Fibroblast of pulmonary artery (primary cell): ENCODE measurements at regions not wholly inside any gene's neighbourhood (a gene's known extent, or its start where the extent isn't known, plus 50 kb on each side); places are given as distances from the start of the nearest gene placed in this dataset.

Experiments
- DNase-seq: peaks from one replicate; pipeline ENCODE4 v3.0.0-alpha.2; 2010; ENCODE audit warnings: low read depth
- H3K4me3 ChIP-seq: replicated peaks from 2 replicates; pipeline ENCODE4 v1.5.1; 2011; ENCODE audit warnings: low read depth, mild to moderate bottlenecking, control low read depth, low read length, moderate library complexity
- CTCF ChIP-seq: IDR thresholded peaks from 2 replicates; pipeline ENCODE4 v1.5.1; 2011; ENCODE audit warnings: mild to moderate bottlenecking, control low read depth, low read length, inconsistent platforms; ENCODE audit errors: missing control alignments

DNA sequence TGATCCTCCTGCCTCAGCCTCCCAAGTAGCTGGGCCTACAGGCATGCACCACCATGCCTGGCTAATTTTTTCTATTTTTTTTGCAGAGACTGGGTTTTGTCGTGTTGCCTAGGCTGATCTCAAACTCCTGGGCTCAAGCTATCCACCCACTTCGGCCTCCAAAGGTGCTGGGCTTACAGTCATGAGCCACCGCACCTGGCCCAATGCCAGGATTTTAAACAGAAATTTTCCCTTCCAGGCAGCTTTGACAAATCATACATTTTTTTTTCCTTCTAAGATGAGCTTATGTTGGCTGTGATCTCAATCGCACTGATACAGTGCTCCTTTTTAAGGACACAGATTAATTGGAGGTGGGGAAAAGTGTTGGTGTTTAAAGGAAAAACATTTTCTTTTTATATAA, 73.2 kb upstream of the CD2AP start:
- no peak for TF ChIP-seq CTCF
- DNase-seq = no peak
- no peak overlapping the region for H3K4me3 ChIP-seq

DNA sequence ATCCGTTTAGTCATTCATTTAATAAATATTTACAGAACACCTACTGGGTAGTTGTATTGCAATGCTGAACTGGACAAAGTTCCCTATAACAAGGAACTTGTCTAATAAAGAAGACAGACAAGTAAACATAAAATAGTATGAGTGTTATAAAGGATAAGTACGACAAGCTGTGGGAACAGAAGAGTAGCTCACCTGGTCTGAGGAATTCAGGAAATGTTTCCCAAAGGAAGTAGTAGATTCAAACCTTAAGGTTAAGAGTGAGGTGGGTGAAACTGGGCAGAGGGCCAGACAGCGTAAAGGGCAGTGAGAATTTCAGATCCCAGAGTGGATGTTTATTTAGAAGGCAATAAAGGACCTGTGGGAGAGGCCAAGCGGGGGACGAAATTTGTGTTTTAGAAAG, 72.3 kb upstream of the CD2AP start:
- TF ChIP-seq CTCF = no peak
- no peak overlapping the region for H3K4me3 ChIP-seq
- no peak for DNase-seq

DNA sequence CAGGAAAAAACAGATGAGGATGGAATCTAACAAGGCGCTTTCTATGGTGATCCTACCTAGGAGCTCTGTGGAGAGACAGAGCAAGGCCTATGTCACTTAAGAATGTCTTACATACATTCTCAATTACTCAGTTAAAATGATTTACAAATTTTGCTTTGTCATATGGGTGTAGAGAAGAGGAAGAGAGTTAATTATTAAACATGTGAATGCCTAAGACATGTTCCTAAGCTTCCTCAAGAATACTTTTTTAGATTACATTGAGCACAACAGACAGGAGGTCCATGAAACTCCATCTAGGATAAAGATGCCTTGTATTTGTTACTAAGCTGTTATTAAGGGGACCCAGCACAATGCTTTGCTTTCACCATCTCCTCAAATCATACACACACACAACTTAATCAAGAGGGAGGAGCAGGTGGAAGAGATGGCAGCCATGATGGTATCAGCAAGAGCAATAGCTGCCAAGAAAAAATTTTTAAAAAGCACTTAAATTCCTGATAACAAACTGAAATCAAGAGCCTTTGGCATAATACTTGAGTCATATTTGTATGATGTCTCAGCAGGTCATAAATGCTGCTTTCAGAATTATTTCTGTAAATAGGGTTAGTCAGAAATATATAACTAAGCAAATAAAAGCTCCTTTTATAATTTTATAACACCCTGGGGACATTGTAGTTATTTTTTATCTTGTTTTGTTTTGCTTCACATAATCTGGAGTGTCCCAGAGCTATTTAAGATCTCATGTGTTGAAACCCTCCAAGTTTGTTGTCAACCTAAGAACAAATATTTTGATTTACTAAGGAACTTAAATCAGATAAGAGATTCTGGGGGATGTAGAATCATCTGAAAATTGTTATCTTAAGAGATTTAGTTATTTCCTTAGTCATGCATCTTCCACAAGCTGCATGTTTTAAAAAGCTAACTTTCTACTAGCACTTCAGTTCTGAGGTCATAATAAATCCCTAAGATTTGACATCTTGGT, 70.0 kb upstream of the CD2AP start:
- H3K4me3 ChIP-seq = no peak overlapping the region
- peak; percentile 11 for DNase-seq
- no peak for TF ChIP-seq CTCF

- peak; percentile 83 for DNase-seq
- TF ChIP-seq CTCF = peak; percentile 97
- no peak overlapping the region for H3K4me3 ChIP-seq
These were observed 63.7 kb upstream of the CD2AP start for GRCh38 chr6:47413752-47414422.

- DNase-seq = peak; percentile 36
- H3K4me3 ChIP-seq = peak overlapping the region; percentile 31
- TF ChIP-seq CTCF = no peak
These were observed 63.0 kb upstream of the CD2AP start for GRCh38 chr6:47414423-47415167.

- TF ChIP-seq CTCF = no peak
- DNase-seq = no peak
- H3K4me3 ChIP-seq = no peak overlapping the region
These were observed 60.9 kb upstream of the CD2AP start for GRCh38 chr6:47416396-47417345.
